HG02870 (cell line): ENCODE measurements at regions not wholly inside any gene's neighbourhood (a gene's known extent, or its start where the extent isn't known, plus 50 kb on each side); places are given as distances from the start of the nearest gene placed in this dataset.

Source experiments
- ATAC-seq: cut with Tn5 transposase; IDR thresholded peaks from one replicate; pipeline ENCODE4 v1.9.1; 2021; ENCODE audit warnings: mild to moderate bottlenecking, moderate library complexity; ENCODE audit not compliant: unreplicated experiment

DNA sequence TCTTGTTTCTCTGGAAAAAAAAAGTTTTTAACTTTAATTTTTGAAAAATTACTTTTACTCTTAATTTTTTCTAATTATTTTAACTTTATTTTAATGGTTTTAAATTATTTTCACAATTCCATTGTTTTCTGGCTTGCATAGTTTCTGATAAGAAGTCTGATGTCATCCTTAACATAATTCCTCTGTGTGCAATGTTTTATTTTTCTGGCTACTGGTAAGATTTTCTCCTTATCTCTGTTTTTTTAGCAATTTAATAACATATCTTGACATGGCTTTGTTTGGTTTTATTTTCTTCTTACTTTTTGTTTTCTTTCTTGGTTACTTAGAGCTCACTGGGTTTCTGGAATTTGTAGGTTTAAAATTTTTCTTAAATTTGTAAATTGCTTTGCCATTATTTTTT is 114.8 kb downstream of the TBXT start:
- ATAC-seq, result no peak

GRCh38 chr6:166050559-166050958 is 117.1 kb downstream of the TBXT start:
- ATAC-seq, result no peak

- no peak for ATAC-seq
Observed at GRCh38 chr6:166046982-166047381, 120.7 kb downstream of the TBXT start.

DNA sequence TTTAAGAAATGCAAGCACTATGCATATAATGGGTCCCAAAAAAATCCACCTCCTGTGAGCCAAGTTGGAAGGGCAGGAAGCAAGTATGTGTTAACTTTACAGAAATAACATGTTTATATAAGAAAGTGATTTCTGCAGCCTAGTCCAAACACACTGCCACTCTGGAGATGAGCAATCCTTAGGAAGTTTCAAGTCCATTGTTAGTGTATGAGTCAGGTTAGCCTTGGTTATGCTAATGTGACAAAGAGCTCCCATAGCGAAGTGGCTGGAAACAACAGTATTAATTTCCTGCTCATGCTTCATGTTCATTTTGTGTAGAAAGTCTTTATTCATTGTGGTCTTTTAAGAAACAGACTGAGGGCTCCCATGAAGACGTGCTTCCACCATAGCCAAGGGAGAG is 121.4 kb downstream of the TBXT start:
- no peak for ATAC-seq

- ATAC-seq, result no peak
Observed at GRCh38 chr6:166045860-166046200, 121.8 kb downstream of the TBXT start.

DNA sequence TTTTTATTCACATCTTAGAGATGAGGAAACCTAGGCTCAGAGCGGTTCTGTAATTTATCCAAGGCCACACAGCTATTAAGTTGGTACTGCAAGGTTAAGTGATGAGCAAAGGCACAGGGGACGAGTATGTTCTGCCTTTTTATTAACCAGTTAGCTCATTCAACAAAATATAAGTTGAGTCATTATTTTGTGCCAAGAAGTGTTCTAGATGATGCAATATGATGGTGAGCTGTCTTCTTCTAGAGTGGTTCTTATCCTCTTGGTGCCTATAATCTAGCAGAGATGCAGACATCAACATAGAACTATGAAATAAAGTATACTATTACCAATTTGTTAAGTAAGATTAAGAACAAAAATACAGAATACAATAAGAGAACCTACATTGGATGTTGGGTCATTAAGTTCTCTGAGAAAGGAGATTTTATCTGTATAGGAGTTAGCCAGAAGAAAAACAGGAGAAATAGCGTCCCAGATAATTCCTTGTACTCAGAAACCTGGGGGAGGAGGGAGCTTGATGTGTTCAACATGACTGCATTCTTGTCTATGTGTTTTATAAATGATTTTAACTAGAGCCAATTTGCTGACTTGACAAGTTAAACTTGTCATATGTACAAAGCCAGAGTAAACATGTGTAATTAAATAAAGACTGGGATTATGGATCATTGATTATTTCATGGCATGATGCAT is 122.3 kb downstream of the TBXT start:
- ATAC-seq, result no peak

DNA sequence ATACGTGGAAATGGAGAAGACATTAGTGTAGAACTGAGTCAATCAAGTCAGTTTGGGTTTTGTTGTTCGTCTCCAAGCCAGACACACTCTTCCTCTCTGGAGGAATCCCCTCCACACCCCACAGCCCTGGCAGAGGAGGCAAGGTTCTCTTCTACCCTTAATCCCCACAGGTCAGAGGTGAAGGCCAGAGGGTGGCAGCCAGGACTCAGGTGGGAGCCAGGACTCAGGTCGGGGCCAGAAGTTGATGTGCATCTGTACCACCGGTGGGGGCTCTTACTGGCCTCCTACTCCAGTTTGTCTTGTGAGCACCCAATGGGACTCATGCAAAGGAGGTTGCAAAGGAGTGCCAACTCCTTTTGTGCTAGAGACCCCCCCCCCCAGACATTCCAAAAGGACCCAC is 126.4 kb downstream of the TBXT start:
- ATAC-seq, result no peak

- ATAC-seq, result no peak
Observed at GRCh38 chr6:166040292-166040691, 127.4 kb downstream of the TBXT start.

DNA sequence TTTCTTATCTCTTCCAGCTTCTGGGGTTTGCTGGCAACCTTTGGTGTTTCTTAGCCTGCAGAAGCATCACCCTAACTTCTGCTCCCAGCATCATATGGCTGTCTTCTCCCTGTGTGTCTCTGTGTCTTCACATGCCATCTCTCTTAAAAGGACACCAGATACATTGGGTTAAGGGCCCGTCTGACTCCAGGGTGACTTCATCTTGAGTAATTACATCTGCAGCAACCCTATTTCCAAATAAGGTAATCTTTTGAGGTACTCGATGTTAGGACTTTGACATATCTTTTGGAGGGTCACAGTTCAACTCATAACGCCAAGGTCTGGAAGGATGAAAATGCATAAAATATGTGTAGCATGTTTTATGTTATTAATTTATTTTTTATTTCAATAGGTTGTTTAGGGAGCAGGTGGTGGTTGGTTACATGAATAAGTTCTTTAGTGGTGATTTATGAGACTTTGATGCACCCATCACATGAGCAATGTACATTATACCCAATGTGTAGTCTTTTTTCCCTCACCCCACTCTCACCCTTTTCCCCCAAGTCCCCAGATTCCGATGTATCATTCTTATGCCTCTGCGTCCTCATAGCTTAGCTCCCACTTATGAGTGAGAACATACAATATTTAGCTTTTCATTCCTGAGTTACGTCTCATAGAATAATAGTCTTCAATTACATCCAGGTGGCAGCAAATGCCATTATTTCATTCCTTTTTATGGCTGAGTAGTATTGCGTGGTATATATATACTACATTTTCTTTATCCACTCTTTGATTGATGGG is 131.1 kb downstream of the TBXT start:
- ATAC-seq, result no peak

DNA sequence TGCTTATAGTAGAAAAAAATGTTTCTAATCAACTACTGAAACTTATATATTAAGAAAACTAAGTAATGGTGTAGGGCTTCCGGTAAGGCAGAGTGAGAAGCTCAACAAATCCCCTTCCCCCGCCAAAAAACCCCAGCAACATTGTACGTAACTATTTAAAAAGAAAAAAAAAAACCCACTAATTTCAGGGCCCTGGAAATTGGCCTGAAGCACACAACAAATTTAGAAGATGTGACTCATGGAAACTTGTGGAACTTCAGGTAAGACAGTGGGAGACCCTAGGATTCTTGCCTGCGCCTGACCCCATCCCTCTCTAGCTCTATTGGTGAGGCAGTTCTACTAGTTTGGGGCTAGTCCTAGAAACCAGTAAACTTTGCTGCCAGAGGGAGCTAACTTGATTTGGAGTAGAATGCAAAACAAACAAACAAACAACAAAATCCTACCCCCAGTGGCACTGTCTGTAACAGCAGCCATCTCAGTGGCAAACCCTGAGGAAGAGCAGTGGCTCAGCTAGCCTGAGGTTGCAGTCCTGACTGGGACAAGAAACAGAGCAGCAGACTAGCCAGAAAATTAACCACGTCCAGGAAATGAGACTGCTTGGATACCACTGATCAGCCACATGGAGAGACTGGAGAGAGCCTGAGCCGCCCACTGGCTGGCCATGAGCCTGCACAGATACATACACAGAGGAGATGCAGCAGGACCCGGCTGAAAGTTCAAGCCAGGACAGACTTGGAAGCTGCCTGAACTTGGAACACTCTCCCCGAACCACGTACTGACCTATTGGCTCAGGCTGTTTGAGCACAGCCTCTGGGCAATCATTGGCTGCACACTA is 135.1 kb downstream of the TBXT start:
- no peak for ATAC-seq

GRCh38 chr6:166031275-166031674 is 136.4 kb downstream of the TBXT start:
- ATAC-seq, result no peak

- ATAC-seq, result peak; percentile 54
Observed at GRCh38 chr6:166029506-166029905, 138.1 kb downstream of the TBXT start.

- no peak for ATAC-seq
Observed at GRCh38 chr6:166027761-166028160, 139.9 kb downstream of the TBXT start.

- no peak for ATAC-seq
Observed at GRCh38 chr6:166026586-166027126, 141.0 kb downstream of the TBXT start.

- no peak for ATAC-seq
Observed at GRCh38 chr6:166025149-166025898, 142.3 kb downstream of the TBXT start.

- no peak for ATAC-seq
Observed at GRCh38 chr6:166024252-166024651, 143.4 kb downstream of the TBXT start.

- ATAC-seq, result no peak
Observed at GRCh38 chr6:166023273-166023989, 144.2 kb downstream of the TBXT start.

- ATAC-seq, result no peak
Observed at GRCh38 chr6:166021429-166021828, 146.2 kb downstream of the TBXT start.

- no peak for ATAC-seq
Observed at GRCh38 chr6:166019214-166019613, 148.4 kb downstream of the TBXT start.

- no peak for ATAC-seq
Observed at GRCh38 chr6:166017032-166017635, 150.5 kb downstream of the TBXT start.
